Esophagus muscularis mucosa (tissue), 4 donors: ENCODE measurements at regions not wholly inside any gene's neighbourhood (a gene's known extent, or its start where the extent isn't known, plus 50 kb on each side); places are given as distances from the start of the nearest gene placed in this dataset.

Experiments used
- DNase-seq: peaks from one replicate; pipeline ENCODE4 v3.0.0-alpha.2; 2017; ENCODE audit errors: extremely low spot score
- H3K27ac ChIP-seq, 4 donors: fragments of 200-600 bp; sonication (generic); replicated peaks in 1 of 4; 1 replicate in 3 of 4; 2 replicates in 1 of 4; pipeline ENCODE4 v1.5.1; 2016 to 2019; ENCODE audit warnings: mild to moderate bottlenecking in 1 of 4
- H3K27me3 ChIP-seq, 4 donors: fragments of 200-600 bp; sonication (generic); one replicate each; pipeline versions ENCODE4 v1.5.1 to v1.6.0; 2016 to 2019
- H3K36me3 ChIP-seq, 4 donors: fragments of 200-600 bp; sonication (generic); one replicate each; pipeline ENCODE4 v1.5.1; 2016 to 2019
- H3K4me1 ChIP-seq, 4 donors: fragments of 200-600 bp; sonication (generic); one replicate each; pipeline ENCODE4 v1.5.1; 2016 to 2019
- H3K4me3 ChIP-seq, 4 donors: fragments of 200-600 bp; sonication (generic); 1 replicate in 2 of 4; 2 replicates in 2 of 4; pipeline ENCODE4 v1.5.1; 2016 to 2019; ENCODE audit warnings: mild to moderate bottlenecking in 4 of 4, moderate library complexity in 1 of 4
- H3K9me3 ChIP-seq, 4 donors: fragments of 200-600 bp; sonication (generic); 1 replicate in 3 of 4; 2 replicates in 1 of 4; pipeline ENCODE4 v1.5.1; 2016 to 2019
- CTCF ChIP-seq, 3 experiments: fragments of 200-600 bp in 2 of 3; fragments of 450-650 bp in 1 of 3; sonication (generic) in 2 of 3; IDR thresholded peaks; one replicate each; pipeline ENCODE4 v1.5.1; 2017 to 2019; ENCODE audit warnings: antibody characterized with exemption in 3 of 3, mild to moderate bottlenecking in 2 of 3, moderate library complexity in 1 of 3
- EP300 ChIP-seq: sonication (generic); formaldehyde crosslinking; IDR thresholded peaks from one replicate; pipeline ENCODE4 v1.6.1; 2017; ENCODE audit warnings: antibody characterized with exemption
- POLR2A ChIP-seq: fragments of 450-650 bp; IDR thresholded peaks from one replicate; pipeline ENCODE4 v1.6.1; 2017; ENCODE audit warnings: antibody characterized with exemption, moderate library complexity, mild to moderate bottlenecking, low read depth
- POLR2AphosphoS5 ChIP-seq, 2 donors: sonication (generic); formaldehyde crosslinking; IDR thresholded peaks; one replicate each; pipeline ENCODE4 v1.6.1; 2017; ENCODE audit warnings: antibody characterized with exemption in 2 of 2
- whole genome bisulfite sequencing: methylation state at CpG from one replicate; pipeline ENCODE4 v1.1.5; 2018; 5-methylcytosine and 5-hydroxymethylcytosine counted together
- intact Hi-C: fragments of 100-400 bp; cut with DNase I; formaldehyde crosslinking; loops from one replicate; pipeline ENCODE4 v1.15.1; 2023

- Histone ChIP-seq H3K36me3 (no peaks in the 10 kb centered on the region), H3K4me1 (no peaks in the 10 kb centered on the region), H3K27me3 (peaks cover 0 to 21% (median 0%) of the 10 kb centered on the region in 4 donors), H3K9me3 (no peaks in the 10 kb centered on the region), H3K27ac (no peak overlapping the region), H3K4me3 (no peak overlapping the region)
- 80% methylated on average over 7 of the region's 7 CpGs for WGBS
- no peak for DNase-seq
- TF ChIP-seq POLR2AphosphoS5 (IDR thresholded peaks at IDR 0.05) = no peak
- TF ChIP-seq EP300 = no peak
- no peak for TF ChIP-seq CTCF (IDR thresholded peaks at IDR 0.05)
- intact Hi-C loops = no loop called here
Observed at GRCh38 chr13:18946738-18947137, 234.9 kb downstream of the TUBA3C start.

- no peak for TF ChIP-seq CTCF (IDR thresholded peaks at IDR 0.05)
- no peak for TF ChIP-seq EP300
- TF ChIP-seq POLR2AphosphoS5 (IDR thresholded peaks at IDR 0.05) = no peak
- no peak for TF ChIP-seq POLR2A
- 93% methylated on average over 15 of the region's 29 CpGs for WGBS
- Histone ChIP-seq H3K9me3 (no peaks in the 10 kb centered on the region), H3K4me3 (no peak overlapping the region), H3K27ac (no peak overlapping the region), H3K4me1 (no peaks in the 10 kb centered on the region), H3K36me3 (no peaks in the 10 kb centered on the region), H3K27me3 (peaks cover 0 to 21% (median 0%) of the 10 kb centered on the region in 4 donors)
- no peak for DNase-seq
- intact Hi-C loops = no loop called here
Observed at GRCh38 chr13:18944501-18945068, 237.0 kb downstream of the TUBA3C start.

- Histone ChIP-seq H3K4me3 (no peak overlapping the region), H3K9me3 (no peaks in the 10 kb centered on the region), H3K27ac (no peak overlapping the region), H3K36me3 (no peaks in the 10 kb centered on the region), H3K4me1 (no peaks in the 10 kb centered on the region), H3K27me3 (peaks cover 0 to 21% (median 0%) of the 10 kb centered on the region in 4 donors)
- 91% methylated on average over 34 of the region's 47 CpGs for WGBS
- no peak for TF ChIP-seq POLR2A
- no peak for TF ChIP-seq EP300
- TF ChIP-seq POLR2AphosphoS5 (IDR thresholded peaks at IDR 0.05) = no peak
- TF ChIP-seq CTCF (IDR thresholded peaks at IDR 0.05) = no peak
- intact Hi-C loops = no loop called here
- no peak for DNase-seq
Observed at GRCh38 chr13:18943721-18944391, 237.8 kb downstream of the TUBA3C start.

GRCh38 chr13:18943273-18943672, 238.4 kb downstream of the TUBA3C start:
- no peak overlapping the region for H3K4me3 ChIP-seq
- intact Hi-C loops = no loop called here
- H3K4me1 ChIP-seq = no peaks in the 10 kb centered on the region
- no peak for DNase-seq
- no peak overlapping the region for H3K27ac ChIP-seq
- H3K27me3 ChIP-seq = peaks cover 0 to 21% (median 0%) of the 10 kb centered on the region in 4 donors
- H3K9me3 ChIP-seq = no peaks in the 10 kb centered on the region
- 87% methylated on average over 22 of the region's 22 CpGs for WGBS
- H3K36me3 ChIP-seq = no peaks in the 10 kb centered on the region
- no peak for TF ChIP-seq POLR2A
- no peak for TF ChIP-seq EP300
- TF ChIP-seq POLR2AphosphoS5 (IDR thresholded peaks at IDR 0.05) = no peak
- no peak for TF ChIP-seq CTCF (IDR thresholded peaks at IDR 0.05)

GRCh38 chr13:18936104-18936503, 245.5 kb downstream of the TUBA3C start:
- no peak overlapping the region for H3K4me3 ChIP-seq
- no peak overlapping the region for H3K27ac ChIP-seq
- intact Hi-C loops = no loop called here
- no peak for DNase-seq
- no peaks in the 10 kb centered on the region for H3K27me3 ChIP-seq
- 54% methylated on average over 3 of the region's 3 CpGs for WGBS
- TF ChIP-seq POLR2A (no peak), POLR2AphosphoS5 (IDR thresholded peaks at IDR 0.05) (no peak)
- no peaks in the 10 kb centered on the region for H3K4me1 ChIP-seq
- no peaks in the 10 kb centered on the region for H3K9me3 ChIP-seq
- H3K36me3 ChIP-seq = no peaks in the 10 kb centered on the region
